Amniotic stem cell (primary cell): ENCODE measurements at regions not wholly inside any gene's neighbourhood (a gene's known extent, or its start where the extent isn't known, plus 50 kb on each side); places are given as distances from the start of the nearest gene placed in this dataset.
A peak's percentile ranks its signal among the peaks of the same experiment; 100 is the strongest.
"Not testable (repeated sequence)": the region's sequence is repeated elsewhere in the genome, so short reads cannot be mapped to it uniquely, and the experiment has no call there.

Experiments
- DNase-seq: peaks from one replicate; lab custom pipeline; 2025; lab: John Stamatoyannopoulos, UW

DNA sequence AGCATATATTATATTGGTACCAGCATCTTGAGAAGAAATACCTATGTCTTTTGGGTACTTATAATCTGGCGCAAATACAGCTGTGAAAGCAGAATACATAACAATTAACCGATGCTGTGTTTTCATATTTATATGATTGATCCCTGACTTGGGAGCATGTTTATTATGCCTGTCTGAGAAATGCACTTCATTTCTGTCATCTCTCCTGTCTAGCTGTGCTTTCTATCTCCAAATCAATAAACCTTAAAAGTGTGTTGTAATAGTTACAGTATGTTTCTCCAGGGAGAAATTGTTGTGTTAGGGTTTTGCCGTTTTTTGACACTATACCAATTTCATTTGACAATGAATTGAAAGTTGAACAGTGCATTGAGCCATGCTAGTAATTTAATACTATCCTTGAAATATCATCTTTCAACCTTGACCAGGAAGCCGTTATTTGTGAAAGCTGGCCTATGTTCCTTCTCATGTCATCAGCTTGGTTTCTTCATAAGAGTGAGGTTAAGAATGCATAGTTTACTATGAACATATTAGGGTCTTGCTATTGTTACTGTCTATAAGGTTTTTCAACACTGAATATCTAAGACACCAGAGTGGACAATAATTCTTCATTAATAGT is 206.2 kb upstream of the PCDH18 start:
- DNase-seq: no peak

DNA sequence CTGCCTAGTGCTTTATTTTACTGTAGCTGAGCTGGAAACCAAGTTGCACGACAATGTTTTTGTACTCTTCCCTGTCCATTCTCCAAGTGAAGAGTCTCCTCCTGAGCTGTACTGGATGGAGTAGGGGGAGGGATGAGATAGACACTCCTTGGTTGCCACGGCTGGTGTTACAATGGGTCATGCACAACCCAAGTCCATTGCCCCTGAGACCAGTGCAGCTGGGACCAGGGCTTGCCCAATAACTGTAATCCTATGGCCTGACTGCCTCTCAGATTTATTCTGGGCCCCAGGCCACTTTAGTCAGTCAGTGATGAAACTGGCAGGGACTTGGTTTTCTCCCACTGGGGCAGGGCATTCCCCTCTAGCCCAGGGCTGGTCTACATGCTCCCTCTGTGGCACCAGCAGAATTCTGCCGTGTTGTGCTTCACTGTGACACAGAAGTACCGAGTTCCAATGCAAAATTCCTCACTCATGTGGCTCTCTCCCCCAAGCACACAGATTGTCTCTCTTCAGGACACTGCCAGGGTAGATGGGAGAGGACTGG is 203.3 kb upstream of the PCDH18 start:
- no peak for DNase-seq

DNA sequence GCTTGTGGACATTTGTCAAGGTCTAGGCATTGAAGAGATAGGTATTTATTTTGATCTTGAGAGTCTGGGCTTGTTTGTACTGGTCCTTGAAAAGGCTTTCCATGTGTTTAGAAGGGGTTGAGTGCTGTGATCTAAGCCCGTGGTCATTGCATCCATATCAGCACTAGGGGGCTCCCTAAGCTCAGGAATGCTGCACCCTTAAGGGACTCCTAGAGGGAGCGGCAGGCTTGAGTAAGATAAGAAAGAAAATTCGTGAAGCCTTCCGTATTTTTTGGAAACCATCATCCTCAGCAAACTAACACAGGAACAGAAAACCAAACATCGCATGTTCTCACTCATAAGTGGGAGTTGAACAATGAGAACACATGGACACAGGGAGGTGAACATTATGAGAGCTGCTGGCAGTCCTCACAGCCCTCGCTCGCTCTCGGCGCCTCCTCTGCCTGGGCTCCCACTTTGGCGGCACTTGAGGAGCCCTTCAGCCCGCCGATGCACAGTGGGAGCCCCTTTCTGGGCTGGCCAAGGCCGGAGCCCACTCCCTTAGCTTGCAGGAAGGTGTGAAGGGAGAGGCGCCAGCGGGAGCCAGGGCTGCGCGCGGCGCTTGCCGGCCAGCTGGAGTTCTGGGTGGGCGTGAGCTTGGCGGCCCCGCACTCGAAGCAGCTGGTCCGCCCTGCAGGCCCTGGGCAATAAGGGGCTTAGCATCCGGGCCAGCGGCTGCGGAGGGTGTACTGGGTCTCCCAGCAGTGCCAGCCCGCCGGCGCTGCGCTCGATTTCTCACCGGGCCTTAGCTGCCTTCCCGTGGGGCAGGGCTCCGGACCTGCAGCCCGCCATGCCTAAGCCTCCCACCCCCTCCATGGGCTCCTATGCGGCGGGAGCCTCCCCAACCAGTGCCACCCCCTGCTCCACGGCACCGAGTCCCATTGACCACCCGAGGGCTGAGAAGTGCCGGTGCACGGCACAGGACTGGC is 201.2 kb upstream of the PCDH18 start:
- not testable (repeated sequence) for DNase-seq

DNA sequence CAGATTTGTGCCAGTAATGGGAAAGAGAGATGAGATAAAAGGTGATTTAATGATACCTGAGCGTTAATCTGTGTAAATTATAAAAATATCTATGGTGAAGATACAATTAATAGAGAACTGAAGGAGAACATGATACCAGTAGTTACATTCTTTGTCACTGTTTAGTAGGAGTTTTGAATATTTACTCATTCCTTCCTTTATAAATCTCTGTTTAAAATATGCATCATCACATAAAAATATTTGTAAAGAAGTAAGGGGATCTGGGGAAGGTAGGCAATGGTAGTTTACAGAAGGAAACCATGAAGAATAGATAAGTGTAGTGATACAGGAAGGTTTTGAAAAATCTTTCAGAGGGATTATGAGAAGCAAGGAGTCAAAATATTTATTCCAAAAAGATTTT is 190.6 kb upstream of the PCDH18 start:
- DNase-seq: no peak

DNA sequence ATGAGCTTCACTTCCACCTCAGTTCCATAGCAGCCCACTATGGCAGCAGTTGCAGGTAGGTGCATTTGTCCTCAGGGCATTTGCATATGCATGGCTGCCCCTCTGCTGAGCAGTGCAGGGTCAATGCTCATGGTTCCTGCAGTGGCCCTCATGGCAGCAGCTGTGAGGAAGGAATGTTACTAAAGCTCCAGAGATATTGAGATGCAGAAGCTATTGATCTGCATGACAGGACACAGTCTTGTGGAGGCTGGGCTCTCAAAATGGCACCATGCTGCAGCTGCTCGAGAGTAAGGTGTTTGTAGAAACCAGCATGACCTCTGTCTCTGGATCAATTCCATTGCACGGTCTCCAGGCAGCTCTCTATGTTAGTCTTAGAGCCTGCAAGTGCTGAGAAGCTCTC is 179.2 kb upstream of the PCDH18 start:
- DNase-seq: no peak

DNA sequence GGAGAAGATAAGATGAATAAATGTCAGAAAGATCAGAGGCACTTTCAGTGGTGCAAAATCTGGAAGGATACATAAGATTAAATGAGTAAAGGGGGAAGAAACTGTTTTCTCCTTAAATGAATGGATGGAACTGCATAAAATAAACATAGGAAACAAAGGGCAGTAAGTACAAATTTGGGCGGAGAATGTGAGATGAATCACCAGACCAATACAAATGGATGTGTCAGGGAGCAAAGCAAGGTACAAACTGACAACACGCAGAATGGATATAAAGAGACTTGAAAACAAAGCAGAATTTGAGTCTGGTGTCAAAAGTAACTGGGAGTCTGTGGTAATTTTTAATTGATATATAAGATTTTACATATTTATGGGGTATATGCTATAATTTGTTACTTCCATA is 175.3 kb upstream of the PCDH18 start:
- no peak for DNase-seq

DNA sequence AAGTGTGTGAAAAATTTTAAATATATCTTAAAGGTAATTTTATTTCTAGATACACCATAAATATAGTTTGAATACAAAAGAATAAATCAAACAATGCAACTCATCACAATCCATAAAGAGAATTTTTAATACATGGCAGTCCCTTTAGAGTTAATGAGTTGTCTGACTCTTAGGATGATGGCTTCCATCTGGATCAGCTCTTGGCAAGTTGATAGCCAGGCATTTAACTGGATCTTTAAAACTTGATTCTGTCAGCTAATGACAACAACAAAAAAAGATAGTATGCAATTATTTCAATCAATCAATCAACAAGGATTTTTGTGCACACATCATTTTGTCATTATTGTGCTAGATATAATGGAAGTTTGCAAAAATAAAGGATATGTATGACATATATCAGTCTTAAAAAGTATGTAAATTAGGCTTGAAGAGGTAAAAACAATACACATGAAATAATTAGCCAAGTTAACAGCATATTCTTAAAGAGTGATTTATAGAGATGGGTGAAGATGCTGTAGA is 174.9 kb upstream of the PCDH18 start:
- no peak for DNase-seq

DNA sequence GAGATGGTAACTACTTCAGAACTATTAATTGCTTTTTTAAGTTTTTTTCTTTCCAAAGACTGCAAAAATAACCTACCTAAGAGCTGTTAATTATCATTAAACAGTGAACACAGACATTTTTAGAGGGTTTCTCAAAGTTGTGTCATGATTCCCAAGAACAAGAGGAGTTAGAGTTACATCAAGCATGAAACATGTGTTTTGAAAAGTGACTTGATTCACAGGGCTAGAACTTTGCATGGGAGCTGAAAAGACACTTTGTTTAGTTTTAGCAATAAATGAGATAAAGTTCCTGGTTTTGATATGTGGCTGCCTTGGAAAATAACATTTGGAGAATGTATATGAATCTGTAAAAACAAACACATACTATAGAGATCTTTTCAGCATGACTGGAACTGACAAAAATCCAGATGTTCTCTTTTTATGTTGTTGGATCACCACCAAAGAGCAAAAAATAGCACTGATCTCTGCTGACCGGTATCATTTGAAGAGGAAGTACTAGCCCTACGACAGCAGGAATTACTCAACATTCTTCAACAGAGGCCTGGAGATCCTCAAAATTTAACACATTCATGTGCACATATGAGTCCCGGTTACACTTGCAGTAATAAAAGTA is 173.0 kb upstream of the PCDH18 start:
- peak; percentile 55 for DNase-seq

DNA sequence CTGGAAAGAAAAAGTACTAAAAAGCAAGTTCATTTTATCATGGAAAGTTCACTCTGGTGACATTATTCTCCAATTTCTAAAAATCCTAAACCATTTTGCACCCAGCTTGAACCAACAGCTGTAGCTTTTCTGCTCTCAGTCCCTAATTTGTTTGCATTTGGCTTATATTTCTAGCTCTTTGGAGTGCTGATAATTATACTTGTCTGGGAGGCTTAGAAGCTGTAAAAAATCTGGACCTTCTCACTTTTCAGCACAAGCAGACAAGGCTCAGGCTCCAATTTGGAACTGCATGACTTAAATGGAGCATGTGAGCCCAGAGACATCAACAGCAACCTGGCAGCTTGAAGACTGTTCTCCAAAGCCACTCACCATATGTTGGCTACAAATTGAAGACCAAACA is 170.9 kb upstream of the PCDH18 start:
- no peak for DNase-seq

DNA sequence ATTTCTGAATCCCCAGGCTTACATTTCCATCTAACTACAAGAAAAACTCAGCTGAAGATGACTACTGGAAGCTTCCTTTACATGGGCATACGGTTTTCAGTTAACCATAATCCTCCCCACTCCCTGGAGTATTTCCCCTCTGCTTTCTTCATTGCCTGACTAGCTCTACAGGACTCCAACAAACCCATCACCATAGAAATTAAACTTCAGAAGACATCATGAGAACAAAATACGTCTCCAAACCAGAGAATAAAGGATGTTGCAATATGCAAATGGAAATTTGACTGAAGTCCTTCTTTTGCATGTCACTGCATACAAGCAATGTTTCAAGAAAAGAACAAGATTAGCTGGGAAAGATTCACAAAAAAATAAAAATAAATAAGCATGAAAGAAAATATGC is 170.2 kb upstream of the PCDH18 start:
- DNase-seq: no peak

DNA sequence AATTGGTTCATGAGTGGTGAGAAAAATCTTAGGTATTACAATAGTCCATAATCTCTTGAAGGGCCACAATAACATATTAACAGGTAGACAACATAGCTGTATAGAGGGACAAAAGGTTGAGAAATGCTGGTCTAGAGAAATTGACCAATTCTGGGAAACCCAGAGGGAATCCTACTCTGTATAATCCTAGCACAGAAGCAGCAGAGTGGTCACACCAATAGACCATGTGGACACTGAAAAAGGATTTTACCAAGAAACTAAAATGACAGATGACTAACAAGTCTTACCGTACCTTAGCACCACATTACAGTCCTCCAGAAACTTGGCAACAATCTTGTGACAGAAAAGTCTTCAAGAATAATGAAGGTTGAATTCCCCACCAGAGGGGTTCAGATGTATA is 169.1 kb upstream of the PCDH18 start:
- no peak for DNase-seq

DNA sequence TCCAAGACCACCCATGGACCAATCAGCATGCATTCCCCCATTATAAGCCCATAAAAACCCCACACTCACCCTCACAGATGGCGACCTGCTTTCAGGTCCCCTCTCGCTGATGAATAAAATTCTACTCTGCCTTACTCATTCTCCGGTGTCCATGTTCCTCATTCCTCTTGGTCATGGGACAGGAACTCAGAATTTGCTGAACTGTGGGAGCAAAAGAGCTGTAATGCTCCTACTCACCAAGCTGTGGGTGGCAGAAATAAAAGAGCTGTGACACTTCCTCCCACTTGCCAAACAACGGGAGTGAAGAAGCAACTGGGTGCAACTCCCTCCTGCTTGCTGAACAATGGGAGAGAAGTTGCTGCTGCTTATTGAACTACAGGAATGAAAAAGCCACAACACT is 168.5 kb upstream of the PCDH18 start:
- DNase-seq: no peak

DNA sequence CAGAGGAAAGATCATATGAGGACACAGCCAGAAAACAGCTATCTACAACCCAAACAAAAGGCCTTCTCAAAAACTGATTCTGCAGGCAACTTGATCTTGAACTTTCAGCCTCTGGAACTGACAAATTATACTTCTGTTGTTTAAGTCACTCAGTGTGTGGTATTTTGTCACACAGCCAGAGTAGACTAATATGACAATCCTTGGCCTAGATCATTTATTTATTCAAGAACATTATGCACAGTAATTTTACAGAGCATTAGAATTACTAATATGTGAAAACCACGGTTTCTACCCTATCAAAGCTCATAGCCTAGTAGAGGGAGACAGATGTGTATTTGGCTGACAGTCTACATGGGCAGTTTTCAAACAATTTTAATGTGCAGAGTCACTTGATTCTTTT is 167.8 kb upstream of the PCDH18 start:
- DNase-seq: no peak

DNA sequence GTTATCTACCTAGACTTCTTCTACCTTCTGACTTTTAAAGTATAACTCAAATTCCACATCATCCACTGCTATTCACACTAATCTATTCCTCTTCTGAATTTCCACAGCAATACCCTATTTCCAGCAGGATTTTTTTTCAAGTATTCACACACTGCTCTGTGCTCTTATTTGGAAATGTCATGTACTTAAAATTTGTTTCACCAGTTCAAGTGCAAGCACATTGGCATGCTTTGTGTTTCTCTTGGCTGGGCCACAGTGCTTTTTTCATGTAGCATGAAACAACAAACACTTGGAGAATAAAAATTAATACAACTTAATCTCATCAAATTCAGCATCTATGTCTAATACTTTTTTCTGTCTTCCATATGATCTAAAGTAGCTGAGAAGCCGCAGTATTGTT is 161.8 kb upstream of the PCDH18 start:
- no peak for DNase-seq

DNA sequence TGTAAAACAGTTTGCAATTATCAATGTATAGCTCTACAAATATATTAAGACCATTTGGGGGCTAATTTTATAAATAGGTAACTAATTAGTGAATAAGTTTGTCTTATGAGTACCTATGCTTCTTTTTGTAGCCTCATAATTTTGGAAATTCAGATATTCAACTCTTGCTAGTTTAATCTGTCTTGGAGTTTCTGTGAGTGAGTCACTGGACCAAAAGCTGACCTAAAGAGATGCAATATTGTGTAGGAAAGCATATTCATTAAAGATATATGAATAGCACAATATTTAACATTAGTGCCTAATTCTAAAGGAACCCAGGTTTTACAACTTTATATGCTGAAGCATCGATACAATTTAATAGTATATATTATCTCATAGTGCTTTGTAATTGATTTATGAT is 161.3 kb upstream of the PCDH18 start:
- DNase-seq: no peak

DNA sequence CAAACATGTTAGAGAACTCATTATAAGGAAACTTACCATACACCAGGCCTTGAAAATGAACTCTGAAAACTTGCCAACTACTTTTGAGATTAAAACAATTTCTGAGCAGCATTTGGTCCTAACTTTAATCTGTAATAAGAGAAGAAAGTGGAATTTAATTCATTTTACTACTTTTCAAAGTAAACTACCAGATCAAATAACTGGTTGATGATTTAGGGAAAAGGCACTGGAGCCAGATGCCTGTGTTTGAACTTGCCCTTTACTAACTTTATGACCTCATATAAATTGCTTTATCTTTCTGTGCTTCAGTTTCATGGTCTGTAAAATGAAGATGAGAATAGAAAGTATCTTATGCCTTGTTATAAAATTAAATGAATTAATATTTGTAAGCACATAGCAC is 159.9 kb upstream of the PCDH18 start:
- no peak for DNase-seq

DNA sequence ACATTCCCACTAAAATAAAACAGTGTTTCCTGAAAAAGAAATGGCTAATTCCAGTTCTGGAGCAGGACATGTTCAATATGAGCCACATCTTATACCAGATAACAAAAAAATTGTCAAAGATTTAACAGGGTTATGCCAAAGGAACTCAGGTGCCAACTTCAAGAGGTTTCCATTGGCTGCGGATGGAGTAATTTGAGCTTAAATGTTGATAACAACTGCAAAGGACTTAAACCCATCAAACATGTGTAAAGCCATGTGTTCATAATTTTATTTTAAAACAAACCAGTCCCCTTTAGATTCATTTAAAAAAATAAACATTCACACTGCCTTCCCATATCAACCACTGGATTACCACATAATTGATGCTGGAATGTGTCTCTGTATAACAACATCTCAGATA is 156.4 kb upstream of the PCDH18 start:
- DNase-seq: no peak

DNA sequence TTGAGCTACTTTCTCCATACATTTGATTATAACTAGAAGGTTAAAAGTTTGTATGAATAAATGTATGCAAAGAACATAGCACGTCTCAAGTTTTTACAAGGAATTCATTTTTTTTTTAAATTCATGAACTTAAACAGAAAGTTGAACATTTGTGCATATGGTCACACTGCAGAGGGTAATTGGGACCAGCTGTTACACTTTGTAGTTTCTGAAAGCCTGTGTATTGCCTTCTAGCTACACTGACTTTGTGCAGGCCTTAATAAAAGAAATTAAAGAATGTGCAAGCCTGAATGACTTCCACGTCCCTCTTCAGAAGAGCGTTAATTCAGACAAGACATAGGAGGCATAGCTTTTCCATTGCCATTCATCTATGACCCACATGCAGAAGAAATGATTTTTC is 153.1 kb upstream of the PCDH18 start:
- DNase-seq: peak; percentile 13

DNA sequence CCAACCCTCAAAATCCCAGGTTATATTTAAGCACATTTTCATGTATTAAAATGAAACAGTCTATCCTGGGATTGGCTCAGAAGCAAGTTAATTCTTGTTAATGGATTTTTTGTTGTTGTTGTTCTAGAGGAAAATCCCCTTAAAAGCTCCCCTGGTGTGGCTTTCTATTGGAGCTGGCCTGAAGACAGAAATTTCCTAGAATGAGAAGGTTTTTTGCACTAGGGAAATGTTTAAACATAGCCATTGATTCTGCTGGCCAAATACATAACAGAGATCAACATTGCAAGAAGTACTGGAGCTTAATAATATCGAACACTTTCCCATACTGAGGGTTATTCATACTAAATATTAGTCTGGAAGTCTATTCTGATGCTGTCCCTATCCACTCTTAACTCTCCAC is 148.8 kb upstream of the PCDH18 start:
- DNase-seq: no peak

DNA sequence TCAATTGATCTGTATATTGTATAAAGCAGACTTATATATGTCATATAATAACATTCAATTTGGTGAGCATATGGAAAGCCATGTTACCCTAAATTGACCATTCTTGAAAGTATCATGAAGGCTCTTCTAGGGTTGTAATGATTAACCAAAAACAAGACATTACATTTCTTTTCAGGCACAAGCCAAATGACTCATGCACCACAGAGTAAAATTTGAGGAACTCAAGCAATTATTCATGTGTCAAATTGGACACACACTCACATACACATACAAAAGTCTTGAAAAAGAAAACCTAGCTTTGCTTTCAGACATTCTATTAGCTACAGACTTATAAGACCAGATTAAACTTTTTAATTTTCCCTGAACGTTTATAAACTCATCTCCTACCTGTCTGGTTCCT is 146.5 kb upstream of the PCDH18 start:
- no peak for DNase-seq

DNA sequence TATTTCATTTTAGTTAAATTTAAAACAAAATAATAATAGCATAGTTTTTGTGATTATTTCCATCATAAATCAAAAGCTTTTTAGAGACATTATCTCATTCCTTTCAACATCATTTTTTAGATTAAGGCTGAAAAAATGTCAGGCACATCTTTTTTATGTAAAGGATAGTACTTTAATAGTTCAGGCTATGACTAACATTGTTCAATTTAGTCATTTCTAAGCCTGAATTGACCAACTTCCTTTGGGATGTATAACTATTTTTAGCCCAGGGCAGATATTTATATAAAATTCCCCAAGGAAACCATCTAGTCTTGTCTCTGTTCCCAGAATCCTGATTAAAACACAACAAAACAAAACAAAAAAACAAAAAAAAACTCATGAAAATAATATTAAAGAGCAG is 145.6 kb upstream of the PCDH18 start:
- DNase-seq: peak; percentile 59

DNA sequence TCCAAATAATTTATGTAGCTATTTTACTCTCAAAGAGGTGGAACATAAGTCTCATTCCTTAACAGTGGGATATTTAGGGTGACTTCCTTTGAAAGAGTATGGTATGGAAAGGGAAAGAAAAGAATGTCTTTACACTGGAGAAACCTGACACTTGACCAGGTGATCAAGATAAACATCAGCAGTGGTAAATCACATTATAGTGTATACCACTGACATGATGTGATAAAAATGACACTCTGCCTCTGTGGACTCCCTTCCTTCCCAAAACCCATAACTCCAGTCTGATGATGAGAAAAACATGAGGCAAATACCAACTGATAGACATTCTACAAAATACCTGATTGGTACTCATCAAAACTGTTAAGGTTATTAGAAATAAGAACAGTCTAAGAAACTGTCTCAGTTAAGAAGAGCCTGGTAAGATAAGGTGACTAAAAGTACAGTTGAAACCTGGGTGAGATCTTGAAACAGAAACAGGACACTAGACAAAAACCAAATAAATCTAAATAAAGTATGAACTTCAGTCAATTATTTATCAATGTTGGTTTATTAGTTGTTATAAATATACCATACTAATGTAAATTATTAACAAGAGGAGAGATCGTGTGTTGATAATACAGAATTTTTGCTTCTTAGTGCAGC is 144.2 kb upstream of the PCDH18 start:
- no peak for DNase-seq
